ENCODE measurements at regions not wholly inside any gene's neighbourhood (a gene's known extent, or its start where the extent isn't known, plus 50 kb on each side); places are given as distances from the start of the nearest gene placed in this dataset.

DNA sequence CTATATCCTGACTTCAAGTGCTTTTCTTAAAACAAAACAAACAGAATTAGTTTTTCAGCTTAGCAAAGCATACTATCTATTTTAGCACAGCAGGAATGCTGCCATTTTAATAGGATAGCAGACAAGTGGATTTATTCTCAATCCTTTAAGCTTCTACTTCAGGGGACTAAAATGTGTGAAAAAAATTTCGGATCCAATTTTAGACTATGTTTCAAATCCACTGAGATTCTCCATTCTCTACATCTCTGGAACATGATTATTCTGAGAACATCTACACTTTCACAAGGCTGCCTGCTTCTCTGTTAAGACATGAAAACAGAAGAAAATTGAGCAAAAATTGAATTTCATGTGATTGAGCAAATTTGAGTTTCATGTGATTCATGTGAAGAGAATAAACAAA lies 1321.3 kb downstream of the HACE1 start:
- TF ChIP-seq, protein P1, sequence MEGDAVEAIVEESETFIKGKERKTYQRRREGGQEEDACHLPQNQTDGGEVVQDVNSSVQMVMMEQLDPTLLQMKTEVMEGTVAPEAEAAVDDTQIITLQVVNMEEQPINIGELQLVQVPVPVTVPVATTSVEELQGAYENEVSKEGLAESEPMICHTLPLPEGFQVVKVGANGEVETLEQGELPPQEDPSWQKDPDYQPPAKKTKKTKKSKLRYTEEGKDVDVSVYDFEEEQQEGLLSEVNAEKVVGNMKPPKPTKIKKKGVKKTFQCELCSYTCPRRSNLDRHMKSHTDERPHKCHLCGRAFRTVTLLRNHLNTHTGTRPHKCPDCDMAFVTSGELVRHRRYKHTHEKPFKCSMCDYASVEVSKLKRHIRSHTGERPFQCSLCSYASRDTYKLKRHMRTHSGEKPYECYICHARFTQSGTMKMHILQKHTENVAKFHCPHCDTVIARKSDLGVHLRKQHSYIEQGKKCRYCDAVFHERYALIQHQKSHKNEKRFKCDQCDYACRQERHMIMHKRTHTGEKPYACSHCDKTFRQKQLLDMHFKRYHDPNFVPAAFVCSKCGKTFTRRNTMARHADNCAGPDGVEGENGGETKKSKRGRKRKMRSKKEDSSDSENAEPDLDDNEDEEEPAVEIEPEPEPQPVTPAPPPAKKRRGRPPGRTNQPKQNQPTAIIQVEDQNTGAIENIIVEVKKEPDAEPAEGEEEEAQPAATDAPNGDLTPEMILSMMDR (IDR thresholded peaks at IDR 0.05; ENCODE audit: control extremely low read depth in 1 of 3, insufficient read depth in 1 of 3, low read depth in 1 of 3, low read length in 3 of 3), result no peak
- TF ChIP-seq ZNF274 (IDR thresholded peaks at IDR 0.05; ENCODE audit: borderline replicate concordance, extremely low read depth, low read length) (no peak), FOSL1 (IDR thresholded peaks at IDR 0.05; ENCODE audit: insufficient read depth, low read depth, low read length) (no peak), GTF2F1 (IDR thresholded peaks at IDR 0.05; ENCODE audit: borderline replicate concordance, low read depth, low read length) (no peak), NANOG (IDR thresholded peaks at IDR 0.05; ENCODE audit: insufficient read depth, low read depth, low read length, poor library complexity, severe bottlenecking) (no peak), KDM1A (IDR thresholded peaks at IDR 0.05; ENCODE audit: borderline replicate concordance, low read length) (no peak), POLR2A (IDR thresholded peaks at IDR 0.05; ENCODE audit: control extremely low read depth in 1 of 2, low read depth in 2 of 2, low read length in 2 of 2) (no peak), RAD21 (IDR thresholded peaks at IDR 0.05 in 1 of 2, conservative IDR thresholded peaks at IDR 0.05 in 1 of 2; ENCODE audit: low read depth in 2 of 2, low read length in 2 of 2) (no peak), KDM4A (IDR thresholded peaks at IDR 0.05; ENCODE audit: low read depth, low read length, severe bottlenecking) (no peak), YY1 (IDR thresholded peaks at IDR 0.05; ENCODE audit: low read depth, low read length) (no peak), EP300 (IDR thresholded peaks at IDR 0.05; ENCODE audit: borderline replicate concordance in 1 of 2, low read depth in 2 of 2, low read length in 2 of 2) (no peak), CHD2 (IDR thresholded peaks at IDR 0.05; ENCODE audit: low read length) (no peak)
- TF ChIP-seq, protein P2, sequence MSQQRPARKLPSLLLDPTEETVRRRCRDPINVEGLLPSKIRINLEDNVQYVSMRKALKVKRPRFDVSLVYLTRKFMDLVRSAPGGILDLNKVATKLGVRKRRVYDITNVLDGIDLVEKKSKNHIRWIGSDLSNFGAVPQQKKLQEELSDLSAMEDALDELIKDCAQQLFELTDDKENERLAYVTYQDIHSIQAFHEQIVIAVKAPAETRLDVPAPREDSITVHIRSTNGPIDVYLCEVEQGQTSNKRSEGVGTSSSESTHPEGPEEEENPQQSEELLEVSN (IDR thresholded peaks at IDR 0.05), result no peak

All from H1 (cell line).